ENCODE measurements at regions not wholly inside any gene's neighbourhood (a gene's known extent, or its start where the extent isn't known, plus 50 kb on each side); places are given as distances from the start of the nearest gene placed in this dataset.

- no peak overlapping the region for H3K4me3 Mint-ChIP-seq
- no peaks in the 10 kb centered on the region for H3K4me1 Mint-ChIP-seq
- H3K9me3 Mint-ChIP-seq = no peaks in the 10 kb centered on the region
- no peak for TF ChIP-seq CTCF (IDR thresholded peaks at IDR 0.05; ENCODE audit: unreplicated experiment in 3 of 3)
- H3K36me3 Mint-ChIP-seq (ENCODE audit: low read depth) = no peaks in the 10 kb centered on the region
- peaks cover 19% of the 10 kb centered on the region for H3K27me3 Mint-ChIP-seq (ENCODE audit: low read depth)
- no peak overlapping the region for H3K27ac Mint-ChIP-seq
These were observed 244.2 kb upstream of the CRY1 start for GRCh38 chr12:107337346-107338095.

- Mint-ChIP-seq H3K9me3 (peaks cover 2% of the 10 kb centered on the region), H3K4me1 (no peaks in the 10 kb centered on the region), H3K36me3 (ENCODE audit: low read depth) (no peaks in the 10 kb centered on the region), H3K27me3 (ENCODE audit: low read depth) (peaks cover 13% of the 10 kb centered on the region), H3K4me3 (no peak overlapping the region), H3K27ac (no peak overlapping the region)
- TF ChIP-seq CTCF (IDR thresholded peaks at IDR 0.05; ENCODE audit: unreplicated experiment in 3 of 3) = no peak
These were observed 246.1 kb upstream of the CRY1 start for GRCh38 chr12:107339487-107339886.

GRCh38 chr12:107339932-107340331 lies 246.6 kb upstream of the CRY1 start:
- Mint-ChIP-seq H3K9me3 (peaks cover 2% of the 10 kb centered on the region), H3K4me1 (no peaks in the 10 kb centered on the region), H3K36me3 (ENCODE audit: low read depth) (no peaks in the 10 kb centered on the region), H3K4me3 (no peak overlapping the region), H3K27ac (no peak overlapping the region), H3K27me3 (ENCODE audit: low read depth) (peaks cover 10% of the 10 kb centered on the region)
- no peak for TF ChIP-seq CTCF (IDR thresholded peaks at IDR 0.05; ENCODE audit: unreplicated experiment in 3 of 3)

- TF ChIP-seq CTCF (IDR thresholded peaks at IDR 0.05; ENCODE audit: unreplicated experiment in 3 of 3) = no peak
- H3K27me3 Mint-ChIP-seq (ENCODE audit: low read depth) = peaks cover 6% of the 10 kb centered on the region
- H3K4me1 Mint-ChIP-seq = no peaks in the 10 kb centered on the region
- no peak overlapping the region for H3K4me3 Mint-ChIP-seq
- no peaks in the 10 kb centered on the region for H3K36me3 Mint-ChIP-seq (ENCODE audit: low read depth)
- H3K9me3 Mint-ChIP-seq = peaks cover 2% of the 10 kb centered on the region
- H3K27ac Mint-ChIP-seq = no peak overlapping the region
These were observed 247.5 kb upstream of the CRY1 start for GRCh38 chr12:107340898-107341297.

- H3K4me1 Mint-ChIP-seq = peaks cover 11% of the 10 kb centered on the region
- no peak for TF ChIP-seq CTCF (IDR thresholded peaks at IDR 0.05; ENCODE audit: unreplicated experiment in 3 of 3)
These were observed 250.9 kb upstream of the CRY1 start for GRCh38 chr12:107344035-107344808.

More at GRCh38 chr12:107344035-107344808, 250.9 kb upstream of the CRY1 start:
- Mint-ChIP-seq H3K9me3 (peaks cover 4% of the 10 kb centered on the region), H3K27ac (no peak overlapping the region), H3K27me3 (ENCODE audit: low read depth) (peaks cover 9% of the 10 kb centered on the region), H3K4me3 (no peak overlapping the region), H3K36me3 (ENCODE audit: low read depth) (no peaks in the 10 kb centered on the region)
